ENCODE measurements at regions not wholly inside any gene's neighbourhood (a gene's known extent, or its start where the extent isn't known, plus 50 kb on each side); places are given as distances from the start of the nearest gene placed in this dataset.

DNA sequence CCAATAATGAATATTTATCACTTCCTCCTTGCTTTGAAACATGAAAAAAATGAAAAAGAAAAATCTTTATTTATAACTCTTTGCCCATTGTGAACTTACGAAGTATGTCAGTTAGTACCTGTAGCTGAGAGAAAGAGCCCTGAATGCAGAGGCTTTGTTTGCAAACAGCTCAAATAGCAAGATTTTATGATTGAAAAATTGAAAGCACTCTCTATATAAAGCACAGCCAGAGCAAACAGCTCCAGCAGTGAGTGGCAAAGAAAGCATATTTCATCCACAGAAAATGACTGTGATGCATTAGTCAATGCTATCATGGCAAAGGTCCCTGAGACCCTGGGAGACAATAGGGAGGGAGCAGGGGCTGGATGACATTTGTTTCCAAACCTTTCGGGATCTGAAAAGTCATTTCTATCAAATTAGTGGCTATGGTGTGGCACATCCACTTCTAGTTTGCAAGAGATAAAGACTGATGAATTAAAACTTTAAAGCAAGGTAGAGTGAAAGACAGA, 576.1 kb downstream of the OTOL1 start:
- no peak overlapping the region for H3K27ac Mint-ChIP-seq
- H3K27me3 Mint-ChIP-seq, result no peaks in the 10 kb centered on the region
- no peaks in the 10 kb centered on the region for H3K36me3 Mint-ChIP-seq (ENCODE audit: low read depth)
- intact Hi-C loops (cut with DNase I, micrococcal nuclease), result no loop called here
- ATAC-seq, result no peak
- no peak overlapping the region for H3K4me3 Mint-ChIP-seq
- H3K9me3 Mint-ChIP-seq (ENCODE audit: low read depth), result no peaks in the 10 kb centered on the region
- DNase-seq, result no peak
- POLR2A ChIA-PET, result no interaction called here
- no peaks in the 10 kb centered on the region for H3K4me1 Mint-ChIP-seq
- CTCF ChIA-PET, result no interaction called here

- Mint-ChIP-seq H3K4me1 (no peaks in the 10 kb centered on the region), H3K27me3 (no peaks in the 10 kb centered on the region), H3K9me3 (ENCODE audit: low read depth) (peaks cover 2% of the 10 kb centered on the region), H3K36me3 (ENCODE audit: low read depth) (no peaks in the 10 kb centered on the region), H3K4me3 (no peak overlapping the region), H3K27ac (no peak overlapping the region)
- ChIA-PET POLR2A (no interaction called here), CTCF (no interaction called here)
- ATAC-seq (no peak), DNase-seq (no peak)
- intact Hi-C loops (cut with DNase I, micrococcal nuclease), result no loop called here
These were observed 576.9 kb downstream of the OTOL1 start for GRCh38 chr3:162073422-162073975.

GRCh38 chr3:162077108-162077507, 580.5 kb downstream of the OTOL1 start:
- ChIA-PET CTCF (no interaction called here), POLR2A (no interaction called here)
- intact Hi-C loops (cut with DNase I, micrococcal nuclease), result no loop called here
- Mint-ChIP-seq H3K9me3 (ENCODE audit: low read depth) (peaks cover 2% of the 10 kb centered on the region), H3K27ac (no peak overlapping the region), H3K4me3 (no peak overlapping the region), H3K4me1 (no peaks in the 10 kb centered on the region), H3K36me3 (ENCODE audit: low read depth) (no peaks in the 10 kb centered on the region), H3K27me3 (no peaks in the 10 kb centered on the region)
- DNase-seq (no peak), ATAC-seq (no peak)

- ATAC-seq, result no peak
- intact Hi-C loops (cut with DNase I, micrococcal nuclease), result no loop called here
- Mint-ChIP-seq H3K9me3 (ENCODE audit: low read depth) (peaks cover 3% of the 10 kb centered on the region), H3K4me3 (no peak overlapping the region), H3K27ac (no peak overlapping the region), H3K27me3 (no peaks in the 10 kb centered on the region), H3K36me3 (ENCODE audit: low read depth) (no peaks in the 10 kb centered on the region), H3K4me1 (no peaks in the 10 kb centered on the region)
- CTCF ChIA-PET, result no interaction called here
- POLR2A ChIA-PET, result no interaction called here
- DNase-seq, result no peak
These were observed 585.9 kb downstream of the OTOL1 start for GRCh38 chr3:162082516-162082915.

- Mint-ChIP-seq H3K27ac (no peak overlapping the region), H3K4me3 (no peak overlapping the region), H3K27me3 (no peaks in the 10 kb centered on the region), H3K9me3 (ENCODE audit: low read depth) (peaks cover 9% of the 10 kb centered on the region), H3K36me3 (ENCODE audit: low read depth) (no peaks in the 10 kb centered on the region), H3K4me1 (no peaks in the 10 kb centered on the region)
- CTCF ChIA-PET, result no interaction called here
- intact Hi-C loops (cut with DNase I, micrococcal nuclease), result no loop called here
- POLR2A ChIA-PET, result no interaction called here
- no peak for ATAC-seq
- no peak for DNase-seq
These were observed 590.8 kb downstream of the OTOL1 start for GRCh38 chr3:162087361-162087760.

DNA sequence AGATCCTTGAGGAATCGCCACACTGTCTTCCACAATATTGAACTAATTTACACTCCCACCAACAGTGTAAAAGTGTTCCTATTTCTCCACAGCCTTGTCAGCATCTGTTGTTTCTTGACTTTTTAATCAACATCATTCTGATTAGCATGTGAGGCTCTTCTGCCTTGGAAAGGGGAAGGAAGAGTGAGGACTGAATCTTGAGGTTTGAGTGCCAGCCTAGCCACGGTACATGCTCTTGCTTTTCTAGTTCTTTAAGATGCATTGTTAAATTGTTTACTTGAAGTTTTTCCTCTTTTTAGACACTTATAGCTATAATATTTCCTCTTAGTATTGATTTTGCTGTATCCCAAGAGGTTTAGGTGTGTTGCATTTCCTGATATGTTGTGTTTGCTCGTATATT, 596.1 kb downstream of the OTOL1 start:
- DNase-seq, result no peak
- ATAC-seq, result no peak
- POLR2A ChIA-PET, result no interaction called here
- H3K27me3 Mint-ChIP-seq, result no peaks in the 10 kb centered on the region
- no peak overlapping the region for H3K4me3 Mint-ChIP-seq
- H3K27ac Mint-ChIP-seq, result no peak overlapping the region
- CTCF ChIA-PET, result no interaction called here
- peaks cover 14% of the 10 kb centered on the region for H3K9me3 Mint-ChIP-seq (ENCODE audit: low read depth)
- no peaks in the 10 kb centered on the region for H3K36me3 Mint-ChIP-seq (ENCODE audit: low read depth)
- intact Hi-C loops (cut with DNase I, micrococcal nuclease), result no loop called here
- H3K4me1 Mint-ChIP-seq, result no peaks in the 10 kb centered on the region

DNA sequence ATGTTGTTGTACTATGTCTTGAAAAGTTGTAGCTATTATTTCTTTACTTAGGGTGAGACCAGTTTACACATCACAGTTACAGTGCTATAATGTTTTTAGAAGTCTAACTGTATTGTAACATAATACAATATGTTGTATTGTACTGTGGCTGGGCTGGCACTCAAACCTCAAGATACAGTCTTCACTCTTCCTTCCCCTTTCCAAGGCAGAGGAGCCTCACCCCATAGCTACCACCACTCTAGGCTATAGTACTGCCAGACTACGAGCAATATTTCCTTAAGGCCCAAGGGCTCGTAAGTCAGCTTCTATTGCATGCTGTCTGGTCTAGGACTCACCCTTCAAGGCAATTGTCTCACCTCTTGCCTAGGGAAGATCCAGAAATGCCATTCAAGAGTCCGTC, 597.7 kb downstream of the OTOL1 start:
- DNase-seq (no peak), ATAC-seq (no peak)
- peaks cover 14% of the 10 kb centered on the region for H3K9me3 Mint-ChIP-seq (ENCODE audit: low read depth)
- no peak overlapping the region for H3K27ac Mint-ChIP-seq
- CTCF ChIA-PET, result no interaction called here
- H3K36me3 Mint-ChIP-seq (ENCODE audit: low read depth), result no peaks in the 10 kb centered on the region
- POLR2A ChIA-PET, result no interaction called here
- H3K4me3 Mint-ChIP-seq, result no peak overlapping the region
- H3K4me1 Mint-ChIP-seq, result no peaks in the 10 kb centered on the region
- intact Hi-C loops (cut with DNase I, micrococcal nuclease), result no loop called here
- H3K27me3 Mint-ChIP-seq, result no peaks in the 10 kb centered on the region

DNA sequence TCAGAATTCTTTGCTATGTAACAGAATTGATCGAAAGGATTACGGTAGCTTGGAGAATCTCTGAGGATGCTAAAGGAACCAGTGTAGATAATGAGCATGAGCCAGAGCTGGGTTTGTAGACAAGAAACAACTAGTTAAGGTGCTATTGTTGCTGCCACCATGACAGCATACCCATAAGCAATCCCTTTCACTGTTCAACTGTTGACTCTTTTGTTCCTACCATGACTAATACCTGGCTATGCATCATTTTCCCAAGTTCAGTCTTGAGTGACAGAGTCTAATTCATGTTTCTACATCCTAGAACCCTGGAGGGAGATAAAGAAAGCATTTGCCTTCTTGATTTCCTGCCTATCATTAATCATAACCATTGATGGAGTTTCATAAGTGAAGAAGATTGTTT, 600.3 kb downstream of the OTOL1 start:
- Mint-ChIP-seq H3K36me3 (ENCODE audit: low read depth) (no peaks in the 10 kb centered on the region), H3K4me1 (no peaks in the 10 kb centered on the region), H3K27ac (no peak overlapping the region), H3K9me3 (ENCODE audit: low read depth) (peaks cover 7% of the 10 kb centered on the region), H3K27me3 (no peaks in the 10 kb centered on the region), H3K4me3 (no peak overlapping the region)
- ChIA-PET POLR2A (no interaction called here), CTCF (no interaction called here)
- intact Hi-C loops (cut with DNase I, micrococcal nuclease), result no loop called here
- ATAC-seq (no peak), DNase-seq (no peak)

DNA sequence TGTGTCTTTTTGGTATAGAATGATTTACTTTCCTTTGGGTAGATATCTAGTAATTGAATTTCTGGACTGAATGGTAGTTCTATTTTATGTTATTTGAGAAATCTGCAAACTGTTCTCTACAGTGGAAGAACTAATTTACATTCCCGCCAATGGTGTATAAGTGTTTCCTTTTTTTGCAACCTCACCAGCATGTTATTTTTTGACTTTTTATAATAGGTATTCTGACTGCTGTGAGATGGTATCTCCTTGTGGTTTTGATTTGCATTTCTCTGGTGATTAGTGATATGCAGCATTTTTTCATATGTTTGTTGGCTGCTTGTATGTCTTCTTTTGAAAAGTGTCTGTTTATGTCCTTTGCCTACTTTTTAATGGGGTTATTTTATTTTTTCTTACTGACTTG, 607.2 kb downstream of the OTOL1 start:
- no peak for DNase-seq
- no peaks in the 10 kb centered on the region for H3K27me3 Mint-ChIP-seq
- no peaks in the 10 kb centered on the region for H3K36me3 Mint-ChIP-seq (ENCODE audit: low read depth)
- H3K27ac Mint-ChIP-seq, result no peak overlapping the region
- H3K9me3 Mint-ChIP-seq (ENCODE audit: low read depth), result no peaks in the 10 kb centered on the region
- ChIA-PET CTCF (no interaction called here), POLR2A (no interaction called here)
- intact Hi-C loops (cut with DNase I, micrococcal nuclease), result no loop called here
- no peaks in the 10 kb centered on the region for H3K4me1 Mint-ChIP-seq
- no peak for ATAC-seq
- no peak overlapping the region for H3K4me3 Mint-ChIP-seq

DNA sequence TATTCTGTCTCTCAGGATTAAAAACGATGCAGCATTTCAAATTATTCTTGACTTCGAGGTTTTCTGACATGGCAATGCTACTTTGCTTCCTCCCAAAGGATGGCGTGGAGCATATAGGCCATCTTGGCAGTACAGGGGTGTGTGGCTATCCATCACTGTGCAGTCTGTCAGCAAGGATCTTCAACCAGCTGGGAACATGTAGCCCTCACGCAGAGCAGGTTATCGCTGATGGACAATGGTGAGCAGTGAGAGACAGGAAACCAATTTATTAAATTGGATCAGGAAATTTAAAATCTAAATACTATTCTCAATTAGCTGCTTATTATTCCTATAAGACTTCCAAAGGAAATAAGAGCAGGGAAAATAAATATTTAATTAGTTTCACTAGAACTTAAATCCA, 615.3 kb downstream of the OTOL1 start:
- no peaks in the 10 kb centered on the region for H3K9me3 Mint-ChIP-seq (ENCODE audit: low read depth)

DNA sequence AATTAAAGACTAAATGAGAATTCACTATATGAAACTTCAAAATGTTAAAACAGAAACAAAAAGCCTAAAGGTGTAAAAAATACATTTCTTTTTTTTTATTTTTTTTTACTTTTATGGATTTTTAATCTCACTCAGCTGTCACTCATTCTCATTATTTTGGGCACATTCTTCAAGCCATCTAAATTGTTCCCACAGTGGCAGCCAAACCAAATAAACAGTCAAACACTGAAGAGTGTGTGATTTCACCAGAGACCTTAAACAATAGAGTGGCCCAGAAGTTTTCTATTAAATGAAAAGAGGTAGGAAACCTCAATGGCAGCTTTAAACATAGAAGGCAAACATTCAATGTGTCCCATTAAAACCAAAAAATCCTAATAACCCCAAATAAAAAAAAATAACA, 616.1 kb downstream of the OTOL1 start:
- H3K4me1 Mint-ChIP-seq, result no peaks in the 10 kb centered on the region
- intact Hi-C loops (cut with DNase I, micrococcal nuclease), result no loop called here
- H3K9me3 Mint-ChIP-seq (ENCODE audit: low read depth), result no peaks in the 10 kb centered on the region
- no peak overlapping the region for H3K27ac Mint-ChIP-seq
- no peaks in the 10 kb centered on the region for H3K36me3 Mint-ChIP-seq (ENCODE audit: low read depth)
- H3K27me3 Mint-ChIP-seq, result no peaks in the 10 kb centered on the region
- no peak overlapping the region for H3K4me3 Mint-ChIP-seq
- ChIA-PET POLR2A (no interaction called here), CTCF (interaction anchor here (0.8 kb wide), 1 partner anchor 122 kb away, joined by 3 read pairs; no protein-coding TSS in a partner anchor)
- no peak for DNase-seq
- no peak for ATAC-seq

More for the DNA sequence above, 615.3 kb downstream of the OTOL1 start:
- H3K4me3 Mint-ChIP-seq, result no peak overlapping the region
- H3K4me1 Mint-ChIP-seq, result no peaks in the 10 kb centered on the region
- H3K36me3 Mint-ChIP-seq (ENCODE audit: low read depth), result no peaks in the 10 kb centered on the region
- ATAC-seq, result no peak
- ChIA-PET CTCF (interaction anchor here (0.8 kb wide), 1 partner anchor 121 kb away, joined by 3 read pairs; no protein-coding TSS in a partner anchor), POLR2A (no interaction called here)
- no peak overlapping the region for H3K27ac Mint-ChIP-seq
- intact Hi-C loops (cut with DNase I, micrococcal nuclease), result no loop called here
- H3K27me3 Mint-ChIP-seq, result no peaks in the 10 kb centered on the region
- DNase-seq, result no peak

GRCh38 chr3:162117961-162118360, 621.4 kb downstream of the OTOL1 start:
- Mint-ChIP-seq H3K36me3 (ENCODE audit: low read depth) (no peaks in the 10 kb centered on the region), H3K27me3 (no peaks in the 10 kb centered on the region), H3K9me3 (ENCODE audit: low read depth) (no peaks in the 10 kb centered on the region), H3K4me3 (no peak overlapping the region), H3K27ac (no peak overlapping the region), H3K4me1 (no peaks in the 10 kb centered on the region)
- ATAC-seq (no peak), DNase-seq (no peak)
- ChIA-PET CTCF (no interaction called here), POLR2A (no interaction called here)
- intact Hi-C loops (cut with DNase I, micrococcal nuclease), result no loop called here

- H3K9me3 Mint-ChIP-seq (ENCODE audit: low read depth), result no peaks in the 10 kb centered on the region
- CTCF ChIA-PET, result no interaction called here
- no peaks in the 10 kb centered on the region for H3K27me3 Mint-ChIP-seq
- H3K36me3 Mint-ChIP-seq (ENCODE audit: low read depth), result no peaks in the 10 kb centered on the region
- ATAC-seq, result no peak
- intact Hi-C loops (cut with DNase I, micrococcal nuclease), result no loop called here
- no peak overlapping the region for H3K4me3 Mint-ChIP-seq
- POLR2A ChIA-PET, result no interaction called here
- H3K4me1 Mint-ChIP-seq, result no peaks in the 10 kb centered on the region
- no peak overlapping the region for H3K27ac Mint-ChIP-seq
- DNase-seq, result no peak
These were observed 623.0 kb downstream of the OTOL1 start for GRCh38 chr3:162119651-162120050.
